HG03066 (cell line): ENCODE measurements at regions not wholly inside any gene's neighbourhood (a gene's known extent, or its start where the extent isn't known, plus 50 kb on each side); places are given as distances from the start of the nearest gene placed in this dataset.

Experiments
- ATAC-seq: cut with Tn5 transposase; IDR thresholded peaks from one replicate; pipeline ENCODE4 v1.9.1; 2021; ENCODE audit warnings: low read depth; ENCODE audit not compliant: unreplicated experiment

DNA sequence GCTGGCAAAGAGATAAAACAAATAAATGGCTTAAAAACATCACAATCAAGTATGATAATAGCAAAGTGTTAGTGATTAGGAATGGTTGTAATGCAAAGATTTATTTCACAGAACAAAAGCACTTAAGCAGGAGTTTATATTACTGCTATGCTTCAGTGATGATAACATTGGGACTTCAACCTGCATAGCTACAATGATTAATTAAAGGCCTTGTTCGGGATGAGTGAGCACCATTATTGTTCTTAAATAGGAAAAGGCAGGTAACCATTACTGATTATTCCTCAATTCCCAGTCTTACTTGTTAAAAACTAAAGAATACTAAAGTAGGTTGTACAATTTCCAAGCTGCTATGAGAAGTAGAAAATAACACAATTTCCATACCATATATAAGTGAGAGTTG is 1247.5 kb upstream of the CDH8 start:
- no peak for ATAC-seq

DNA sequence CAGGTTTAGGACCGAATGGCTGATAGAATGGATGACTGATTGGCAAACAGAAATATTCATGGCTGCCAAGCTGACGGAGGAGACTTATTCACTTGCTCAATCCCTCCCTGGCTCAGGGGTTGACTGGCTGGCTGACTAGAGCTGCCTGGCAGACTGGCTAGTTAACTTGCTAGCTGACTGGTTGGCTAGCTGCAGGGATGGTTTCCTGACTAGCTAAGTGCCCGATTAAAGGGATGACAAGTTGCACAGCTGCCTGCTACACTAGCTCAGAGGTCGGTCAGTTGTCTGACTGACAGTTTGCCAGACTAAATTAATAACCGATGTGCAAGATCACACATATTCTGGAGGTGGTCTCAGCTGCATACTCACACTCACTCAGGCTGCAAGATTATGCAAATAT is 1208.4 kb upstream of the CDH8 start:
- no peak for ATAC-seq

DNA sequence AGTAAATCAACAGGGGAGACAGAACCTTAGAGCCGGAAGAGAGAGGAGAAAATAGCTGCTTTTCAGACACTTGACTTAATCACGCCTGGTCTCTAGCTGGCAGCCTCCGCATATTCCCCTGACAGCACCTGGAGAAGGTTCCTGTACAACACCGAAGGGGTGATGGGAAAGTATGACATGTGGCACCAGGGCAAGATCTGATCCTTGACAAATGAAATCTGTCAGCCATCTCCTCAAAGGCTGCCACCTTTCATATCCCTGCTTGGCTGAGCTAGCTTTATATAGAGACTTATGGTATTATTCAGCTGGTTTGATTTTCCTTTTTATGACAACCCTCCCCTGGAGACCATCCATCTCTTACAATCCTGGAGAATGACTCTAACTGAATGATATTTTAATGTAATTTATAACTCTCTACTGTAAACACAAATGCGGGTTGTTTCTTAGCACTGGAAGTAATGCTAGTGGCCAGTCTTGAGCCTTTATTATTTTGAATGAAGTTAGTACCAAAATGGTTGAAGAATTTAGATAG is 1205.3 kb upstream of the CDH8 start:
- ATAC-seq, result no peak

DNA sequence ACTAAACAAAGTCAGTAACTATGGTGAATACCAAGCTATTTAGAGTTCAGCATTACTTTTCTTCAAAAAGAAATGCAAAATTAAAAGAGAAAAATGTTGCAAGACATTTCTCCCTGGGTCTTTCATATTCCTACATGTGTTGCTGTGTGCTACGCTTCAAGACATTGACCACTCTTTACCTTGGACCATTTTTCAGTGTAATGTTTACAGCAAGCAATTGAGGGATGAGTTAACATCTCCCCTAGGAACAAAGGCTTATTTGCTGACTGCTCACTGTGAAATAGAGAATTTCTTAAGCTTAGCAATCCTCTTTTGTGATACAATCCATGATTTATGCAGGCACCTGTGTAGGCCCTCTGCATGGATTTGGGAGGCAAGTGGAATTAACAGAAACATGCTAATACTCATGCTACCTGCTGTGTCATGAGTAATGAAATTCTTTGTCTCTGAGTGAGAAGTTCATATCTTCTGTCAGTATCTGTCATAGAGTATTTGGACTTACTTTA is 1202.9 kb upstream of the CDH8 start:
- ATAC-seq, result no peak

DNA sequence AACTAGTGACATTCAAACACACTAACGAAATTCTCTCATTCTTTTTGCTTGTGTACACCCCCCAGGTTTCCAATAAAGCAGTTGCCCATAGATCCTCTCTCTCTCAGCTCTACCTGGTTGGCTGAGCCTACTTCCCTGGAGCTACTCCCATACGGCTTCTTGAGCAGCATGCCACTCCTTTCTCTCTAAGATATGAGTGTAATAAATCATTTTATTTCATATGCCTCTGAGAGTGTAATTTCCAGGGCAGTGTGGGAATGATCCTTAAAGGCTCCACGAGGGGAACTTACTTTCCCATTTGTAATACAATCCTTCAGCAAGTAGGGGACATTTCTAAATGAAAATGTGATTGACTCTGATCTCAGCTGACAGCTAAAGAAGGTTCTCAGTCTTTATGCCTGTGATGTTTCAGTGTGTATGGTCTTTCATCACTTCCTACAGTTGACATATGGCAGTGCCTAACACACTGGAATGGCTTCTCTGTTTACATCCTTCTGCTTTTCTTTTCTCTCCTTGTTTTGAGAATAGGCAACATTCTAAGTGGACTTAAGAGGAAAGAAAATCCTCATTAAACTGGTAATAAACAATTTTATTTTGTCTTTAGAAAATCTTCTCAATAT is 1194.3 kb upstream of the CDH8 start:
- no peak for ATAC-seq

DNA sequence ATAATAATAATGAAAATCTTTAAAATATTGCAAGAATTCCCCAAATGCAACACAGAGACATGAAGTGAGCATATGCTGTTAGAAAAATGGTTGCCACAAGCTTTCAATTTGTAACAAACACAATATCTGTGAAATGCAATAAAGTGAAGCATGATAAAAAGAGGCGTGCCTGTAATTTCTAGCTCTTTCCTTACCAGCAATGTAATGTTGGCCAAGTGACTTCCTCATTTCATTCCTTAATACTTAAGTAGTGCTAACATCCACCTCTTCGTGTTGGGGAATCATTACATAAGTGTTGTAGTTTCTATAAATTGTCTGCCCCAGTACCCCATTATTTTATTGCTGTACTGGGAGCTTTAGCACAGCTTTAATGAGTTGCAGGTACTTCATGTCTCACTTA is 1192.0 kb upstream of the CDH8 start:
- no peak for ATAC-seq

DNA sequence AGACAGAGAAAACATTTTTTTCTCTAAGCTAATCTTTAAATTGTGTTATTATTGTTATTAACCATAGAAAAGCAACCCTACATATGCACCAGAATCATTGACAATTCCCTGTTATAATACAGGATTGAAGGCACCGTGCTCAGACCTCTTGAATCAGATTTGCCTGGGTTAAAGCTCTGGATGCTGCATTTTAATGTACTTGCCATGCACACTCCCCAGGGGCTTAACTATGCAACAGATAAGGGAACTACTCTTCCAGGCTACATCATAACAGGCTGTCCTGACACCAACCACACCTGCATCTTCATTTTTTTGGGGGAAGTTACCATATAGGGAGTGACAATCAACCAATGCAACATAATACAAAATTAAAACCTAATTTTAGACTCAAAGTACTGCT is 1187.6 kb upstream of the CDH8 start:
- no peak for ATAC-seq

DNA sequence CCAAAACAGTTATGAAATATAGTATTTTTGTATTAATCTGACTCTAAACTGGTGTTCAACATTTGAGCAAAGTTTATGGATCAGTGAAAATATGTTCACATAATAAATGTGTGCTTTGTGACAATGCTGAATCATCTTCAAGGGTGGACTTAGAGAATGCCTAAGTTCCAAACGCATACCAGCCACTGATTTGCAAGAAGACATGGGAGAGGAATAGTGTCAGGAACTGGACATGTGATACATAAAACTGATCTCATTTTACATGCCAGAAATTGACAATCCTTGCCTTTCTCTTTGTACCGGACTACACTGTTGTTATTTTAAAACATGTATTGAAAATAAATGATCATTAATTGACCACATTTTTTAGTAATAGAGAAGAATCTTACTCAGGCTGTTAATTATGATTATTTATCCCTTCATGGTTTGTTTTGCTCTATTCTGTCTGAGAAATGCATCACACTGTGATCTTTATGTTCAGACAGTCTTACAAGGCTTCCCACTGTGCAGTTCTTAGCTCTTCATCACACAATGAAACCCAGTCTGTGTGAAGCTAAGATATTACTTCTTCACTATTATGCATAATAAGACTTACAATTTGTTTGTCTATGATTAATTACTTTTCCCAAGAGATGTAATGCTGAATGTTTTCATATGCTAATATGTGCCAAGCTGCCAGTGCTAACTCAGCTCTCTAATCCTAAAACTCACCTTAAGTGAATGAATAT is 1180.6 kb upstream of the CDH8 start:
- no peak for ATAC-seq

DNA sequence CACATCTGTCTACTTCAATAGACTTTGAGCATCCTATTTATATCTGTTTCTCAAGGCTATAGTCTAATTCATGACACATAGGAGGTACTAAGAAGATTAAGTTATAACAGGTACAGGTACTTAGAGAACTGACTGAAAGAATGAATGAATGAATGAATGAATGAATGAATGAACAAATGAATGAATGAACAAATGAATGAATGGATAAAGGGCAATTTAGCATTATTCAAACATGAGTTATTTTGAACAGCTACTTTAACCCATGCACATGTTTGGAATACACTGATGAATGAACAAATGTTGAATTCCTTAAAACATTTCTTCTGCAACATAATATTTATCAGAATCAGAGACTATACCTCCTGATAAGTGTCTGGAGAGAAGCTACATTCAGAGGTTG is 1165.6 kb upstream of the CDH8 start:
- no peak for ATAC-seq

DNA sequence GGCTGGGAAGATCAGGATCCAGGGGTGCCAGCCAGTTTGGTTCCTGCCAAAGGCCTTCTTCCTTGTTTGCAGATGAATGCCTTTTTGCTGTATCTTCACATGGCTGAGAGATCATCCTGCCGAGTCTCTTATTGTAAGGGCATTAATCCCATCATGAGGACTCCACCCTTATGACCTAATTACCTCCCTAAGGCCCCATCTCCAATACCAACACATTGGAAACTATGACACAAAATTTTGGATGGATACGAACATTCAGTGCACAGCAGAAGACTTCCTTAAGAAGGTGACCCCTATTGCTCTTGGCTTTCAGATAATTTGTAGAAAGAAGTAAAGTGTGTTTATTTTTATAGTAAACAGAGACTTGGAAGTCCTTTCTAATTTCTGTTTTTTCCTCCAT is 1164.7 kb upstream of the CDH8 start:
- ATAC-seq, result no peak

DNA sequence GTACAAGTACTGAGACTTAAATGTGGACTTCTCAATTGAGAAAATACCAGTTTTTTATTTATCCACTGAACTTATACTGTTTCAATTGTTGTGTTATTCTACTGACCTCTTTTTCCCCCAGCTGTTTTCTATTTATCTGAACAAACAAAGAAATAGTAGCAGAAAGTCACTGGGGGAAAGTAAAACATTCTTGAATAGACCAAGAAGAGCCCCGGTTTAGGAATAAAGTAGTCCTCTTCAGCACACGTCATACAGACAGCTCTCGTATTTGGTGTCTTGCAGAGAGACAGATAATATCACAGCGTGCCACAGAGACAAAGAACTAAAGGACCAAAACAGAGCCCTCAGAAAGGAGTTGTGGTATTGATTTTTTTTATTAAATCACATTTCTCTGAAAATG is 1159.1 kb upstream of the CDH8 start:
- ATAC-seq, result no peak

DNA sequence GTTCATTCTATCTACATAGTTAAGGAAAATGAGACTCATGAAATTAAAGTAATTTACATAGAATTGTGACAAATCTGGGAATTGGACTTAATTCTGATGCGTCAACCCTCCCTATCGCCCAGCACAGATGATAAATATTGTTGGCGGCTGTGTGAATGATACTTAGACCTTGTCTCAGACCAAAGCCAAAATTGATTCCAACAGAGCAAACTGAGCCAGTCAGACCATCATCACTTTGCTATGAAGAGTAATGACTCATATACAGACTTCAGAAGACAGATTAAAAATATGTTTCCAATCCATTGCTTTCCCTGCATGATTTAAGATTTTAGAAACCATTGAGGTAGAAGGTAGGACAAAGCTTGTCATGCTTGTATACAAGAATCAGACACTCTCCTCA is 1156.7 kb upstream of the CDH8 start:
- no peak for ATAC-seq

DNA sequence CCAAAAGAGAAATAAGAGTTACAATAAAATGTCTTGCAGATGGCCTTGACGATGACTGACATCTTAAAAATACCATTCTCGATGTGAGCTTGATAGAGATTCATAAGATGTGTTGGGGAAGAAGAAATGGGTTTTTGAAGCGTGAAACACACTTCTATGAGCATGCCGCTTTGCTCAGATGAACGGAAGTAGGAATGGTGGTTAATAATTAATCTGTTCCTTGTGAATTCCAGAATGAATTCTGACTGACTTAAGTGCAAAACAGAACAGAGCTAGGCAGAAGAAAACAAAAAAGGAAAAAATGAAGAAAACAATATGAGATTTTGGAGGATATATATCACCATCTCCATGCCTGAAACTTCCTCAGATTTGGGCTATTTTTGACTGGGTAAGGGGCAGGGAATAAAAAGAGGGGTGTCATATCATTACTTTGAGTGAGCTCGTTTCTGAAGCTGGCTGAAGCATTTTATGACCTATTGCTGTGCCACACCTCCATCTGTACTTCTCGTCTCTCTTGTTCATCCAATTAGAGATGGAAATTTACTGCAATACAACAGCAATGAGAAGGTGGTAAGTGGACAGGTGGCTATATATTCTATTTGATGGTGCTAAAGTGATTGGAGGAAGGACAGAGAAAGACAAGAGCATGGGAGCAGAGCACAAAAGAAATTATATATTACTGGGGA is 1152.0 kb upstream of the CDH8 start:
- ATAC-seq, result no peak

DNA sequence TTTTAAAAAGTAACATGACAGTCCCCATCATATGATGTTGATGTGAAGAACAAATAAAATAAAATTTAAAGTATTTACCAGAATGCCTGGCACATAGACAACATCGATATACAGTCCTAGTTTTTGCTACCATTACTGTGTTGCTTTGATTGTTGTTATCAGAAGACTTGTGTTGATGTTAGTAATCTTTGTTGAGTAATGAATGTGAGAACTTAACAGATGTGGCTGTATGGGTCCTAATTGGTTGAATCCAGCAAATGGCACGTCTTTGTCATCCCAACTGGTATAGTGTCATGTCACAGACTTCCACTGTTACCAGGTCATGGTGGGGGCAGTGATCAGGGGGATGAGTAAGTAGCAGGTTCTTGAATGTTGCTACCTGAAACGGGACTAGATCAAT is 1151.4 kb upstream of the CDH8 start:
- no peak for ATAC-seq

DNA sequence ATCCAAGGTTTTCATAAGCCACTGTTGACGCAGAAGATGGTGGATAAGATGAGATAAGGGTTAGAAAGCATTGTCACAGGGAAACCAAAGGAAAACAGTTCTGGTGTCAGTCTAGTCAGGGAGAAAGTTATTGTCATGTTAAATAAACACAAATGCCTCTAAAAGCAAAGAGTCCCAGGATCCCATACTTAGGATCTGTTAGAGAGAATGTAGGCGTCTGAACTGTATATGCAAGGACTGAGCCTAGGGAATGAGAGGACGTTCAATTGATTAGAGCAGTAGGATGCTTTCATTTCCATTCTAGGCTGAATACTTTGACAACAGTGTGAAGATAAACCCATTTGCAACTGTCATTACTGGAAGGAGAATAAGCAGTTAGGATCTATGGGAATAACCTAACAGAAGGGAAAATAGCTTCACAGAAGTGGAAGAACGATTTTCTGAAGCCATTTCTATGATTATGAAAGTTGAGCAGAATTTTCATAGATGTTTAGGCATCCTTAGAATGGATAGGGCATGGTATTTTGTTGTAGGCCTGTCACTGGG is 1149.1 kb upstream of the CDH8 start:
- no peak for ATAC-seq

DNA sequence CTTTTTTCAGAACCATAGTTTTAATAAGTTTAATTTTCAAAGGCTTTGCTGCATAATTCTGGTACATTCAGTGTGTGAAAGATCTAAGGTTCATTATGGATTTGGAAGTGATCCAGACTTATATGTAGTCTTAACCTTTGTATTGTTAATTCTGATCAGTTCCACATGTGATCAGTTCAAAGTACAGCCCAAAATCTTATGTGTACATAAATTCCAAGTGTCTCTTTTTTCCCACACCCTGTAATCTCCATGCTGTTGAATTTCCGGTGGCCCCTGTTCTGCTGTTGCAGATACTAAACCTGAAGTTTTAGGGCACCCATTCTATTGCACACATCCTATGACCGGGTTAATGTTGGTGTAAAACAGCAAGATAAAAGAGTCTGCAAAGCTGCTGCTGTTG is 1147.5 kb upstream of the CDH8 start:
- no peak for ATAC-seq

DNA sequence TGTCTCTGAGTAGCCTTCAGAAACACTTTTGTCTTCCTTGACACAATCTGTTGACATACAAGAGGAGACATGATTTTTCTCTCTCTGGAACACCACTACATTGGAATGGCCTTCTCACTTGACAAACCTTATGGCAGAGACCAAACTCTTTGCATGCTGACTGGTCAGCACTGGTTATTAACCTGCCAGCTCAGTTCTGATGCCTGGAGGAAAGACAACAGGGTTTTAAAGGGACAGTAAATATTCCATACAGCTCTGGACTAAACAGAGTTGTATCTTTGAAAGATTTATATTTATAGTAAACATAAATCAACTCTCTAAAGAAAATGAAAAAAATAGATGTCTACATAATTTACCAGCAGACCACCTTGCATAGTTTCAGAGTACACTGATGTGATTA is 1139.1 kb upstream of the CDH8 start:
- no peak for ATAC-seq

DNA sequence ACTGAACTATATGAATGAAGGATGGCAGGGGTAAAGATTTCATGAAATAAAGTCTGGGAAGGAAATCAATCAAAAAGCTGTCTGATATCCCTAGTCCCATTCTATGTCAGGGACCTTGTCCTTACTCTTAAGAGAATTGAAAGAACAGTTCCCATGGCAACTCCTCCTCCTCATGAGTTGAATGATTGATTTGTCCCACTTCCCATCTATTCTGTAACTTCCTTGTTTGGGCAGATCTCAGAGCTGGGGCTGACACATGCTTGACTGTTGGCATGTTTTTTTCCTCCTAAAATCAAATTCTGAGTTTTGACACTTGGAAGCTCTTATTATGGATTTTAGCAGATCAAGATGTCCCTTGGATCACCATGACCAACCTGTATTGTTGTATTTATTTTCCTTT is 1138.6 kb upstream of the CDH8 start:
- ATAC-seq, result no peak

DNA sequence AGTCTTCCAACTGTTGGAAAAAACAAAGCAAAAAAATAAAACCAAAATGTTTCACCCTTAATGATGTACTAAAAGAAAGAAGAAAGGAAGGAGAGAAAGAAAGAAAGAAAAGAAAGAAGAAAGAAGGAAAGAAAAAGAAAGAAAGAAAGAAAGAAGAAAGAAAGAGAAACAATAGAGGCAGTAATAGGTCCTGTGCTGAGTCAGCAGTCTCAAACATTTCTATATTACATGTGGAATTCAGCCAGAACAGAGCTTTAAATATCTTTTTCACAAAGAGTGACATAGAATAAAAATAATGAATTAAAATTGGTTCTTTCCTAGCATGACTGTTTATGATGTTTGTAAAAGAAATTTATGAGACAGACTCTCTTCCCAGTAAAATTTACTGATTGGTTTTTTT is 1135.3 kb upstream of the CDH8 start:
- ATAC-seq, result no peak

DNA sequence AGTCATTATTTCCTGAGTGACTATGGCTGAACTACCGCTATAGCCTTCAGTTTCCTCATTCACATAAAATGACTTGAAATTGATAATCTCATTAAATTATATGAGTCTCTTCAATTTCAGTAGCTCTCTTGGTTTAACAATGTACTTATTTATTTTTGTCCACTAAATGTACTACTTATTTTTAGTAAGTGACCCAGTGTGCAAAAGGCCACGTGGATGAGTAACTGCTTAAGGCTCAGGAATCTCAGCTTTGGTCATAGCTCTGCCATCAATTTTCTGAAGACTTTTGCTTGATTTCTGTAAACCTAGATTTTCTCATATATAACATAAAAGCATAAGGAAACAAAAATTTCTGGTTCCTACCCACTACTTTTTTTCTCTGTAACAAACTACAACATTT is 1132.9 kb upstream of the CDH8 start:
- no peak for ATAC-seq

DNA sequence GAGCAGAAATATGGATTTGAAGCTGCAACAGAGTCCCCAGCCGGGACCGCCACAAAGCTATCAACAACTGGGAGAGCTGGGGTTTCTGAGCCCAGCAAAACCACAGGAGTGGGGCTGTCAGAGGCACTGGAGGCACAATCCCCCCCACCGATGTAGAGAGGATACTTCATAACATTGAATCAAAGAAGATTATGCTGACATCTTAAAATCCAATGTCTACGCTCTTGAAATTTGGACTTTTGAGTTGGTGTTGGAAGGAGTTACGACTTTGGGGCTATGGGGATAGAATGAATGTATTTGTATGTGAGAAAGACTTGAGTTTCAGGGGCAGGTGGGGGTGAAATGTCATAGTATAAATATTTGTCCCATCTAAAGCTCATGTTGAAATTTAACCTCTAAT is 1121.6 kb upstream of the CDH8 start:
- ATAC-seq, result no peak
